ENCODE measurements at regions not wholly inside any gene's neighbourhood (a gene's known extent, or its start where the extent isn't known, plus 50 kb on each side); places are given as distances from the start of the nearest gene placed in this dataset.

DNA sequence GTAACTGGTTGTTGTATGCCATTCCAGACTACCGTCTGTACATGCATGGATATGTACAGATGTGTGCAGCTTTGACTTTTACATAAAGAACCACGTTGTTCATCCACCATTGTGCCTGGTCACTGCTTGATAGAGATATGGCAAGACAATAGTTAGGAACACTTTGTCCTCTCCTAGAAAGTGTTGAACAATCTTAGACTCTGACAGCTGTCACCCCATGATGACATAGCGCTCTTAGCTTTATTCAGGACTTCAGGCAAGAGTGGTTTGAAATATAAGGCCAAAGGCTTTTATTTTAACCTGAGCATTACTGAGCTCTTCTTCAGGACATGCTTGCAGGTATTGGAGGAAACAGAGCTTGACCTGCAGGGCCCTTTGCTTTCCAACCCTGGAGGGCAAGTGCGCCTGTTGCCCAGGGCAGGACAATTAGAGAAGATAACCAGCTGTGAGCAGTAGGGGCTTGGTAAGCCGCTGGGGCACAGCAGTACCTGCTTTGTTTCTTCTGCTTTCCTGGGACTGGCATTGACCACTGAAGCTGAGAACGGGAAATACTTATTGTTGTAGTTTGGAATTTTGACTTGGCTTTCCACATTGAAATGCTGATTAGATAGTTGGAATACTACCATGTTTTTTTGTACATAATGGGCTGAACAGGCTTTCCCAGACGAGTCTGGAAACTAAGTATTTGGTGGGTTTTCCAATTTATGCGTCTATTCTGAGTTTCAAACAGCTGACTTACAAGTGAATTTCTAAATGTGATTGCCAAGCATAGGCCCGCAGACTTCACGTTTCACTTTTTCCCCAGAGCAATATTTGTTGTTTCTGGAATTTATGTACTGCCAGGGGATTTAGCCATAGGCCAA lies 51.1 kb downstream of the GARRE1 start:
- ChIA-PET POLR2A (no interaction called here), CTCF (interaction anchor here (0.9 kb wide), 1 partner anchor 13 kb away, joined by 3 read pairs; no protein-coding TSS in a partner anchor)
- no peak for DNase-seq (ENCODE audit: low read depth, low spot score)
- no peak overlapping the region for H3K4me3 ChIP-seq (ENCODE audit: low read depth, low read length)
- TF ChIP-seq CTCF (IDR thresholded peaks at IDR 0.05; ENCODE audit: insufficient read depth, low read length, missing control alignments), result no peak

- TF ChIP-seq CTCF (IDR thresholded peaks at IDR 0.05; ENCODE audit: insufficient read depth, low read length, missing control alignments), result no peak
- H3K4me3 ChIP-seq (ENCODE audit: low read depth, low read length), result no peak overlapping the region
- ChIA-PET CTCF (interaction anchor here (0.9 kb wide), 1 partner anchor 12 kb away, joined by 3 read pairs; no protein-coding TSS in a partner anchor), POLR2A (no interaction called here)
- no peak for DNase-seq (ENCODE audit: low read depth, low spot score)
Observed at GRCh38 chr19:34306213-34306661, 51.9 kb downstream of the GARRE1 start.

GRCh38 chr19:34306824-34307223 lies 52.5 kb downstream of the GARRE1 start:
- no peak for TF ChIP-seq CTCF (IDR thresholded peaks at IDR 0.05; ENCODE audit: insufficient read depth, low read length, missing control alignments)
- no peak for DNase-seq (ENCODE audit: low read depth, low spot score)
- ChIA-PET POLR2A (no interaction called here), CTCF (no interaction called here)
- no peak overlapping the region for H3K4me3 ChIP-seq (ENCODE audit: low read depth, low read length)

GRCh38 chr19:34308381-34309367 lies 54.3 kb downstream of the GARRE1 start:
- ChIA-PET POLR2A (no interaction called here), CTCF (interaction anchor here (1.5 kb wide), 1 partner anchor 38 kb away, joined by 4 read pairs; no protein-coding TSS in a partner anchor)
- no peak for DNase-seq (ENCODE audit: low read depth, low spot score)

GRCh38 chr19:34309368-34310138 lies 55.2 kb downstream of the GARRE1 start:
- ChIA-PET POLR2A (no interaction called here), CTCF (no interaction called here)
- no peak for TF ChIP-seq CTCF (IDR thresholded peaks at IDR 0.05; ENCODE audit: insufficient read depth, low read length, missing control alignments)
- no peak for DNase-seq (ENCODE audit: low read depth, low spot score)
- H3K4me3 ChIP-seq (ENCODE audit: low read depth, low read length), result no peak overlapping the region

More at GRCh38 chr19:34308381-34309367, 54.3 kb downstream of the GARRE1 start:
- TF ChIP-seq CTCF (IDR thresholded peaks at IDR 0.05; ENCODE audit: insufficient read depth, low read length, missing control alignments), result no peak
- no peak overlapping the region for H3K4me3 ChIP-seq (ENCODE audit: low read depth, low read length)

Measured in AG04449 (cell line).